SK-N-MC (cell line): ENCODE measurements at regions not wholly inside any gene's neighbourhood (a gene's known extent, or its start where the extent isn't known, plus 50 kb on each side); places are given as distances from the start of the nearest gene placed in this dataset.

Source experiments
- EZH2 ChIP-seq: fragments of 200-600 bp; sonication (generic); IDR thresholded peaks from one replicate; pipeline ENCODE4 v1.6.1; 2017; ENCODE audit warnings: antibody characterized with exemption
- POLR2AphosphoS5 ChIP-seq: IDR thresholded peaks from 2 replicates; pipeline ENCODE4 v1.6.1; 2012; ENCODE audit warnings: mild to moderate bottlenecking, low read depth, low read length, borderline replicate concordance

GRCh38 chr5:101677961-101678360, 618.1 kb downstream of the SLCO4C1 start:
- TF ChIP-seq POLR2AphosphoS5 (no peak), EZH2 (no peak)
